Panc1 (cell line): ENCODE measurements at regions not wholly inside any gene's neighbourhood (a gene's known extent, or its start where the extent isn't known, plus 50 kb on each side); places are given as distances from the start of the nearest gene placed in this dataset.

Source experiments
- CTCF ChIP-seq: fragments of 450-650 bp; IDR thresholded peaks from 2 replicates; pipeline ENCODE4 v1.5.1; 2017; ENCODE audit warnings: mild to moderate bottlenecking
- POLR2AphosphoS5 ChIP-seq: IDR thresholded peaks from 2 replicates; pipeline ENCODE4 v1.6.1; 2012; ENCODE audit warnings: mild to moderate bottlenecking, low read depth, low read length, moderate library complexity
- REST ChIP-seq, 2 experiments: IDR thresholded peaks; 2 replicates each; pipeline ENCODE4 v1.6.1; 2011 to 2012; ENCODE audit warnings: low read depth in 2 of 2, control low read depth in 1 of 2, low read length in 1 of 2, mild to moderate bottlenecking in 1 of 2, moderate library complexity in 1 of 2; ENCODE audit not compliant: insufficient read depth in 1 of 2
- SIN3A ChIP-seq: IDR thresholded peaks from 2 replicates; pipeline ENCODE4 v1.6.1; 2012; ENCODE audit warnings: low read depth, mild to moderate bottlenecking, low read length, moderate library complexity, borderline replicate concordance; ENCODE audit not compliant: insufficient read depth
- TCF7L2 ChIP-seq: IDR thresholded peaks from 2 replicates; pipeline ENCODE4 v1.6.1; 2011; ENCODE audit warnings: mild to moderate bottlenecking, low read depth, low read length, inconsistent platforms

GRCh38 chr3:168984872-168985271, 678.6 kb downstream of the MECOM start:
- no peak for TF ChIP-seq CTCF
- no peak for TF ChIP-seq POLR2AphosphoS5
- TF ChIP-seq REST (IDR thresholded peaks at IDR 0.05; ENCODE audit: insufficient read depth in 1 of 2, low read depth in 2 of 2, low read length in 1 of 2), result no peak
- TF ChIP-seq TCF7L2, result no peak
- no peak for TF ChIP-seq SIN3A
